ENCODE measurements at regions not wholly inside any gene's neighbourhood (a gene's known extent, or its start where the extent isn't known, plus 50 kb on each side); places are given as distances from the start of the nearest gene placed in this dataset.

DNA sequence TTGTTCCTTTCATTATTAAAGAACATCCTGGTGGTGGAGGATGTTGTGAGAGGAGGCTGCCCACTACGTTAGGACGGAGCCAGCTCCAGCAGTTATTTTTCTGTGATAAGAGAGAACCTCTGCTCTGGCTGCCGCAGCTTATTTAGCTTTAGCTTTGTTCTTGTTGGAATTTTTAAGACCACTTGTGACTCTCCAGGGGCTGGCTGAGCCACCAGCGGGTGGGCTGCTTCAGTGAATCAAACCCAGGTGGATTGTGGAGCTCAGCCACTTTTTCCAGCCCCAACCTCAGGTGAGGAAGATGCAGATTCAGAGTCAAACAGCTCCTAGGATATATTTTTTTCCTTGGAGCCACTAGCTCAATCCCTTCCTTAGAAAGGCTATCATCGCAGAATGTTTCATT is 83.1 kb upstream of the CTTNBP2NL start:
- intact Hi-C loops (cut with DNase I) = no loop called here
- Histone ChIP-seq H3K4me1 (no peaks in the 10 kb centered on the region), H3K4me3 (no peak overlapping the region), H3K27ac (no peak overlapping the region), H3K9me3 (no peaks in the 10 kb centered on the region), H3K27me3 (ENCODE audit: insufficient read depth in 3 of 3, low read length in 2 of 3) (peaks cover 0 to 7% (median 2%) of the 10 kb centered on the region in 3 donors), H3K36me3 (ENCODE audit: insufficient read depth in 1 of 2, low read depth in 1 of 2) (no peaks in the 10 kb centered on the region)
- DNase-seq = no peak
- WGBS, 3 donors = 39 to 57% (median 49%) methylated on average over 5 of the region's 5 CpGs
- TF ChIP-seq, protein P1, sequence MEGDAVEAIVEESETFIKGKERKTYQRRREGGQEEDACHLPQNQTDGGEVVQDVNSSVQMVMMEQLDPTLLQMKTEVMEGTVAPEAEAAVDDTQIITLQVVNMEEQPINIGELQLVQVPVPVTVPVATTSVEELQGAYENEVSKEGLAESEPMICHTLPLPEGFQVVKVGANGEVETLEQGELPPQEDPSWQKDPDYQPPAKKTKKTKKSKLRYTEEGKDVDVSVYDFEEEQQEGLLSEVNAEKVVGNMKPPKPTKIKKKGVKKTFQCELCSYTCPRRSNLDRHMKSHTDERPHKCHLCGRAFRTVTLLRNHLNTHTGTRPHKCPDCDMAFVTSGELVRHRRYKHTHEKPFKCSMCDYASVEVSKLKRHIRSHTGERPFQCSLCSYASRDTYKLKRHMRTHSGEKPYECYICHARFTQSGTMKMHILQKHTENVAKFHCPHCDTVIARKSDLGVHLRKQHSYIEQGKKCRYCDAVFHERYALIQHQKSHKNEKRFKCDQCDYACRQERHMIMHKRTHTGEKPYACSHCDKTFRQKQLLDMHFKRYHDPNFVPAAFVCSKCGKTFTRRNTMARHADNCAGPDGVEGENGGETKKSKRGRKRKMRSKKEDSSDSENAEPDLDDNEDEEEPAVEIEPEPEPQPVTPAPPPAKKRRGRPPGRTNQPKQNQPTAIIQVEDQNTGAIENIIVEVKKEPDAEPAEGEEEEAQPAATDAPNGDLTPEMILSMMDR (IDR thresholded peaks at IDR 0.05) = no peak
- ATAC-seq = no peak

DNA sequence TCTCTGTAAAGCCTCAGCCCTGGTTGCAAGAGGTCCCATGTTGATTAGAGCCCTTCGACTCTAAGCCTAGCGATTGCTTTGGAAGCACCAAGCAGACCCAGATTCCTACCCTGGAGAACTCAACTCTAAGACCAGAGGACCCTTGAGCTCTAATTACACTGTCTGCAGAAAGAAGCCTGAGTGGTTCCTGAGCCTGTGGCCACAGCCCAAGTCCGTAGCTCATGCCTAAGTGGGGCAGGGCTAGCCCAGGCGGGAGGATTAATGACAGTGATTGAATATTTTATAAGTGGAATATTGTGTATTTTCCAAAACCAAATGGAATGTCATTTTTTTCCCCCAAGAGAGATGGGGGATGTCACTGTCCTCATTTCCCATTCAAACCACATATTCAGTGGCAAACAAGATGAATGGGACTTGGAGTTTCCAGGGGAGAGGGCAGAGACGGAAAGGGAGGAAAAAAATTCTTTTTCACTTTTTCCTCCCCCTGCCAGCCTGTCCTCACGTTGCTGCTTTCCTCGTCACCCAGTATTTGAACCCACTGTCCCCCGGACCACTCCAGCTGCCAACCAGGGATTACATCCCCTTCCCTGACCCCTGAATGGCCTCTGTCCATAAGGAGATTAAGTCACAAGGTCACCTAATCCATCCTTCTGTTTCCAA is 79.6 kb upstream of the CTTNBP2NL start:
- Histone ChIP-seq H3K9me3 (no peaks in the 10 kb centered on the region), H3K27me3 (ENCODE audit: insufficient read depth in 3 of 3, low read length in 2 of 3) (peaks cover 0 to 7% (median 0%) of the 10 kb centered on the region in 3 donors), H3K27ac (no peak overlapping the region), H3K4me3 (no peak overlapping the region), H3K36me3 (ENCODE audit: insufficient read depth in 1 of 2, low read depth in 1 of 2) (no peaks in the 10 kb centered on the region), H3K4me1 (no peaks in the 10 kb centered on the region)
- DNase-seq = no peak
- no peak for ATAC-seq
- 53 to 71% (median 64%) methylated on average over 8 of the region's 8 CpGs for WGBS, 3 donors
- intact Hi-C loops (cut with DNase I) = no loop called here
- TF ChIP-seq, protein P1 (IDR thresholded peaks at IDR 0.05) = no peak

DNA sequence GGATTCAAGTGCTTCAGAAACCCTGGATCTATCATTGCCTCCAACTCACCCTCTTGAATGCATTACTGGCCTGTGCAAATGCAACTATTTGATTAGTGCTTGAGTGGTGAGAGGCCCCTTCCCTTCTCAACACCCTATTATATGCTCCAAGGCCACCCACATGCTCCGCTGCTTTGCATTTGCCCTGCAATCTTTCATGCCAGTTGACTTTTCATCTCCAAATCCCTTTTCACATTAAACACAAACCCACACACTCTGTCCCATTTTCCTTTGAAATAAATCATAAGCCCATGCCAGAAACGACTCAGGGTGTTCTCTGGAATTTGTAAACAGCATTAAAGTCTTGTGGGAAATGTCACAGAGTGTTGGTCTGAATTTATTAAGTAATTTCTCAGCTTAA is 78.9 kb upstream of the CTTNBP2NL start:
- ATAC-seq = no peak
- 35 to 46% (median 45%) methylated on average over 2 of the region's 2 CpGs for WGBS, 3 donors
- Histone ChIP-seq H3K27ac (no peak overlapping the region), H3K27me3 (ENCODE audit: insufficient read depth in 3 of 3, low read length in 2 of 3) (peaks cover 0 to 5% (median 0%) of the 10 kb centered on the region in 3 donors), H3K36me3 (ENCODE audit: insufficient read depth in 1 of 2, low read depth in 1 of 2) (no peaks in the 10 kb centered on the region), H3K4me1 (no peaks in the 10 kb centered on the region), H3K4me3 (no peak overlapping the region), H3K9me3 (no peaks in the 10 kb centered on the region)
- TF ChIP-seq, protein P1 (IDR thresholded peaks at IDR 0.05) = no peak
- intact Hi-C loops (cut with DNase I) = no loop called here
- DNase-seq = no peak

DNA sequence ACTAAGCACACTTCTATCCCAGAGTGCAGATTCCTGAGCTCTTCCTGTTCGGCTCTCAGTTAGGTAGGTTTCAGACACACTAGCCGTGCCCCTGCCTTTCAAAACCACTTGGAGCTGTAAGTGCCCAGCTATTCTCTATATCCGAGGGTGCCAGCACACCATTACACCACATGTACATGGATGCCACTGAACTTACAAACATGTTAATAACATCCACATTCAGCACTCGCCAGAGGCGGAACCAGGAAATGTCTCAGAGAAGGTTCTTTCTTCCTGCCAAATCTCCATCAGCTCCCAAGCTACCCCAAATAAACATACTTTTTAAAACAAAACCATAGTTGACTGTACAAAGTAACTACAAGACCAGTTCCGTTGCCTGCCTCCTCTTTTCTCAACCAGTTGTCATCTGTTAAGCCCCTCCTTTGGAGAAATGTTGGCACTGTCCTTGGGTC is 78.4 kb upstream of the CTTNBP2NL start:
- no peak overlapping the region for H3K27ac ChIP-seq
- 36 to 54% (median 36%) methylated on average over 6 of the region's 6 CpGs for WGBS, 3 donors
- no peaks in the 10 kb centered on the region for H3K4me1 ChIP-seq
- ATAC-seq (no peak), DNase-seq (no peak)
- H3K36me3 ChIP-seq (ENCODE audit: insufficient read depth in 1 of 2, low read depth in 1 of 2) = no peaks in the 10 kb centered on the region
- H3K27me3 ChIP-seq (ENCODE audit: insufficient read depth in 3 of 3, low read length in 2 of 3) = no peaks in the 10 kb centered on the region
- TF ChIP-seq, protein P1 (IDR thresholded peaks at IDR 0.05) = no peak
- no peak overlapping the region for H3K4me3 ChIP-seq
- no peaks in the 10 kb centered on the region for H3K9me3 ChIP-seq
- intact Hi-C loops (cut with DNase I) = no loop called here

DNA sequence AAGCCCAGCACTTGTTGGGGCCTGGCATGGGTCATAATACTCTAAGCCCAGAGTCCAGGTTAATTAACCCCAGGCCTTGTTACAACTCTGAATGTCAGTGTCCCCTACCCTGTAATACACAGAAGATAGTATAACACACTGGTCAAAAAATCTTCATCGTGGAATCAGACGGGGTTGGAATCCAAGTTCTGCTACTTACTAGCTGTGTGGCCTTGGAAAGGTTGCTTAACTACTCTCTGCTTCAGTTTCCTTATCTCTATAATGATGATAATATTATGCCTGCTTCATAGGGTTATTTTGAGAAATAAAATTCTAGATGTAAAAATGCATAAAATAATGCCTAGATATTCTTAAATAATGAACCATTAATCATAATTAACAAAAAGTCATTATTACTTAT is 77.8 kb upstream of the CTTNBP2NL start:
- Histone ChIP-seq H3K27ac (no peak overlapping the region), H3K36me3 (ENCODE audit: insufficient read depth in 1 of 2, low read depth in 1 of 2) (no peaks in the 10 kb centered on the region), H3K27me3 (ENCODE audit: insufficient read depth in 3 of 3, low read length in 2 of 3) (no peaks in the 10 kb centered on the region), H3K4me3 (no peak overlapping the region), H3K4me1 (no peaks in the 10 kb centered on the region), H3K9me3 (no peaks in the 10 kb centered on the region)
- DNase-seq (no peak), ATAC-seq (no peak)
- intact Hi-C loops (cut with DNase I) = no loop called here
- 46 to 74% (median 53%) methylated on average over 2 of the region's 2 CpGs for WGBS, 3 donors
- TF ChIP-seq, protein P1 (IDR thresholded peaks at IDR 0.05) = no peak
